HG03571 (cell line): ENCODE measurements at regions not wholly inside any gene's neighbourhood (a gene's known extent, or its start where the extent isn't known, plus 50 kb on each side); places are given as distances from the start of the nearest gene placed in this dataset.

ENCODE experiments used
- ATAC-seq: cut with Tn5 transposase; IDR thresholded peaks from one replicate; pipeline ENCODE4 v1.9.1; 2021; ENCODE audit not compliant: unreplicated experiment

- no peak for ATAC-seq
These were observed 2362.5 kb upstream of the WWC1 start for GRCh38 chr5:165928971-165929370.

- ATAC-seq, result no peak
These were observed 2350.9 kb upstream of the WWC1 start for GRCh38 chr5:165940541-165940940.

- ATAC-seq, result no peak
These were observed 2334.6 kb upstream of the WWC1 start for GRCh38 chr5:165956854-165957253.

- ATAC-seq, result no peak
These were observed 2309.8 kb upstream of the WWC1 start for GRCh38 chr5:165981671-165982070.

GRCh38 chr5:165996201-165996875 is 2295.1 kb upstream of the WWC1 start:
- ATAC-seq, result no peak

- ATAC-seq, result no peak
These were observed 2291.6 kb upstream of the WWC1 start for GRCh38 chr5:165999693-166000320.

- ATAC-seq, result no peak
These were observed 2287.4 kb upstream of the WWC1 start for GRCh38 chr5:166004006-166004405.

GRCh38 chr5:166013415-166013814 is 2278.0 kb upstream of the WWC1 start:
- no peak for ATAC-seq

GRCh38 chr5:166014256-166014655 is 2277.2 kb upstream of the WWC1 start:
- ATAC-seq, result no peak

GRCh38 chr5:166018716-166019115 is 2272.7 kb upstream of the WWC1 start:
- ATAC-seq, result no peak

- ATAC-seq, result no peak
These were observed 2269.4 kb upstream of the WWC1 start for GRCh38 chr5:166022065-166022464.

GRCh38 chr5:166024970-166025369 is 2266.5 kb upstream of the WWC1 start:
- ATAC-seq, result no peak

GRCh38 chr5:166027582-166027981 is 2263.9 kb upstream of the WWC1 start:
- ATAC-seq, result no peak

GRCh38 chr5:166031926-166032325 is 2259.5 kb upstream of the WWC1 start:
- ATAC-seq, result no peak

- no peak for ATAC-seq
These were observed 2258.8 kb upstream of the WWC1 start for GRCh38 chr5:166032601-166033000.

- ATAC-seq, result no peak
These were observed 2245.5 kb upstream of the WWC1 start for GRCh38 chr5:166045961-166046360.

- no peak for ATAC-seq
These were observed 2244.5 kb upstream of the WWC1 start for GRCh38 chr5:166046956-166047355.

- ATAC-seq, result no peak
These were observed 2240.9 kb upstream of the WWC1 start for GRCh38 chr5:166050531-166050930.

GRCh38 chr5:166058660-166059059 is 2232.8 kb upstream of the WWC1 start:
- ATAC-seq, result no peak

- ATAC-seq, result no peak
These were observed 2229.4 kb upstream of the WWC1 start for GRCh38 chr5:166062094-166062493.

GRCh38 chr5:166062719-166063118 is 2228.7 kb upstream of the WWC1 start:
- no peak for ATAC-seq

GRCh38 chr5:166063261-166063660 is 2228.2 kb upstream of the WWC1 start:
- ATAC-seq, result no peak
